Hypothalamus (tissue), 51 donors: ENCODE measurements at regions not wholly inside any gene's neighbourhood (a gene's known extent, or its start where the extent isn't known, plus 50 kb on each side); places are given as distances from the start of the nearest gene placed in this dataset.

ENCODE experiments used
- DNase-seq, 51 donors: peaks; one replicate each; lab custom pipeline; 2025; lab: John Stamatoyannopoulos, UW

DNA sequence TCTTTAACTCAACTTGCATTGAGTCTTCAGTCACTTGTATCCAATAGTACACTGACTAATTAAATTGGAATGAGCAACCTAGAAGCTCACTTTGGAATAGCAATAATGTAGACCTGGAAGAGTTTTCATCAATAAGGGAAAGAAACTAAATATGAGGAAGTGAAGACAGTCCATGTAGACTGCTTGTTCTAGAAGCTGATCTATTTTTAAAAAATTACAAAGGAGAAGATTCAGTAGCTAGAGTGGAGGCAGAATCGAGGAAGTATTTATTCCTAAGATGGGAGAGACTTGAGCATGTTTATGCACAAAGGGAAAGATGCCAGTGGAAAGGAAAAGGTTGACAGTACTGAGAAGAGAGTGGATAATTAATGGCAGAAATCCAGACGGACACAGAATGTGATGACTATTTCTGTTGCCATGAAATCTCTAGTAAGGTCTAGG lies 156.3 kb upstream of the PDE3A start:
- DNase-seq, result no peak

GRCh38 chr12:20212658-20213555 lies 155.4 kb upstream of the PDE3A start:
- DNase-seq, result peak in 46 of 51 donors; percentile 1 to 84 (median 54)

DNA sequence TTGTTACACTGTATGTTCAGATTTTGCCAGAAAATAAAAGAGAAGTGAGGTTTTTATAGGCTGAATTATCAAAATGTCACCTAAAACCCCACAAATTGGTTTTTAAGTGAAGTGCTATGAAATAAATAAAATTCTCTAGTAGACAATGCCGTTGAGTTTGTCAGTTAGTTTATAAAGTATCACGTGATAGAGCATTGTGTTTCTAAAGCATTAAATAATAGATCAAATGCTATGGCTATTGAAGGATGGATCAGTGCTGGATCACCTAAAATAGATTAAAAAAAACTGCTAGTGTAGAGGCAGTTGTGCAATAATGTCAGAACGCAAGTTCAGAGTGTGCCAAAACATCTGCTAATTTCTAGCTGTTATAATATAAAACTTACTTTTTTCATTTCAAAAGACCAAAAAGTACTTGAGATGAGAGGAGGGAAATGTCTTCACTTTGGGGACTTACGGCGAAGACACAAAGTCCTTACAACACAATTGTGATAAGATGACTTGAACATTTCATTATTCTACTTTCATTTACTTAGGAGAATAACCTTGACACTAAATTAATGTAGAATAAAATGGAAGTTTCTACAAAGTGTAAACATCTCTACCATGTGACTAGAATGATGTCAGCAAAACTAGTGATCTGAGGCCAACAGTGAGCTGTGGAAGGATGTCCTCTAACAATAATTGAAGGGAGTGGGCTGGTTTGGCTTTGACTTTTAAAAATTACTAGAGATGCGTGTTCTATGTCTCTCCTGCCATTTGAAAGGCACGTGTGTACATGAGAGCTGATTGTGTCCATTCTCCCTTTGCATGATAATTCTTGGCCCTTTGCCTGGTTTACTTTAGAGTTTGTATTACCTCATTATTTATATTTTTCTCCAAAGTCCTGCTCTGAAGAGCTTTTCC lies 154.4 kb upstream of the PDE3A start:
- DNase-seq, result no peak

GRCh38 chr12:20220339-20220738 lies 148.0 kb upstream of the PDE3A start:
- DNase-seq, result no peak

DNA sequence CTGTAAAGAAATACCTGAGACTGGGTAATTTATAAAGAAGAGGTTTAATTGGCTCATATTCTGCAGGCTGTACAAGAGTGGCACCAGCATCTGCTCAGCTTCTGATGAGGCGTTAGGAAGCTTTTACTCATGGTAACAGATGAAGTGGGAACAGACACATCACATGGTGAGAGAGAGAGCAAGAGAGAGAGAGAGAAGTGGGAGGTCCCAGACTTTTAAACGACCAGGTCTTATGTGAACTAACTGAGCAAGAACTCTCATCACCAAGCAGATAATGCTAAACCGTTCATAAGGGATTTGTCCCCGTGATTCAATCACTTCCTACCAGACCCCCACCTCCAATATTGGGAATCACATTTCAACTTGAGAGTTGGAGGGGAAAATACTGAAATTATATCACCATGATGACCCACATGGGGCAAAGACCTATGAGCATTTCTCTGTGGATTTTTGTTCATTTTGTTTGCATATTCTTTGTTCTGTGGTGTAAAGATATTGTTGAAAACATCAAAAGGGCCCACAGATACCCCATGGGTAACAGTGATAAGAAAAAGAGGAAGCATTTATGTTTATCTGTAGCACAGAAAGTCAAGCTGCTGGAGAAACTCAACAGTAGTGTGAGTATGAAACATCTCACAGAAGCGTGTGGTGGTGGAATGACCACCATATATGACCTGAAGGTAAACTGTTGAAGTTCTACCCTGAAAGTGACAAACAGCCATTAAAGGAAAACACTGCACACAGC lies 135.2 kb upstream of the PDE3A start:
- no peak for DNase-seq

DNA sequence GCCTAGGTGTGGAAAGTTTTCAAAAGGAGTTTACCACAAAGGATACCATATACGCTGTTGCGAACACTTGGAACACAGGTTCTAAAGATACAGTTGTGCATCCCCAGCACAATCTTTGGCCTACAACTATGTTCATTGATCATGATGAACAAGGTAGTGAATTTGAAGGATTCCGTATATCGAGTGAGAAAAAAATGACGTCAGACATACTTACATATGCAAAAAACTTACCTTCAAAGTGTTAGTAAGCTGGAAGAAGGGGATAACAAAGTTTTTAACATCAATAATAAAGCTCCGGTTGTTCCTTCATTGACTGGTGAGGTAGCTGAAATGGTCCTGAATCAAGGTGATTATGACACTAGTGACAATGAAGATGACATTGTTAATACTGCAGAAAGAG lies 133.9 kb upstream of the PDE3A start:
- DNase-seq, result no peak

- DNase-seq, result no peak
Measured at GRCh38 chr12:20237091-20237490, 131.2 kb upstream of the PDE3A start.

GRCh38 chr12:20245491-20245890 lies 122.8 kb upstream of the PDE3A start:
- no peak for DNase-seq

- DNase-seq, result no peak
Measured at GRCh38 chr12:20248646-20249045, 119.7 kb upstream of the PDE3A start.

DNA sequence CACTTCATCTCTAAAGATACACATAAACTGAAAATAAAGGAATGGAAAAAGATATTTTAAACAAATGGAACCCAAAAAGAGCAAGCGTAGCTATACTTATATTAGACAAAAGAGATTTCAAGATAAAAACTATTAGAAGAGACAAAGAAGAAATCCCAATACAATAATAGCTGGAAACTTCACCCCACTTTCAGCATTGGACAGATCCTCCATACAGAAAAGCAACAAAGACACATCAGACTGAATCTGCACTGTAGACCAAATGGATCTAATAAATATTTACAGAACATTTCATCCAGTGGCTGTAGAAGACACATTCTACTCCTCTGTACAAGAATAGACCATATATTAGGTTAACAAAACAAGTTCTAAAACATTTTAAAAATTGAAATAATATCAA lies 117.6 kb upstream of the PDE3A start:
- no peak for DNase-seq

DNA sequence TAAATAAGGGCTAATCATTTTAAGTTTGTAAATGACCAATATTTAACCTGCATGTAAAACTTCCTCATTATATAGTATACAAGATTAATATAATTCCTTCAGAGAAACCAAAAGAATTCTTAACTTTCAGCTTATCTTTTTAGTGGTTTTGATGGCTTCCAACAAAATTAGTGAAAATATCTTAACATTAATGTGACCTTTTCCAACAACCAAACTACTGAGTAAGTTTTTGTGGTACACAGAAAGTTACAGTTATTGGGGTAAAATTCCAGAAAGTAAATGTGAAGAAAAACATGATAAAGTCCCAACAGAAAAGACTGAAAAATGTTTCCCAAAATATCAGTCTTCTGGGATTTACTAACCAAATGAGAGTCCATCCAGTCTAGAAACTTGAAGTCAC lies 111.0 kb upstream of the PDE3A start:
- no peak for DNase-seq

DNA sequence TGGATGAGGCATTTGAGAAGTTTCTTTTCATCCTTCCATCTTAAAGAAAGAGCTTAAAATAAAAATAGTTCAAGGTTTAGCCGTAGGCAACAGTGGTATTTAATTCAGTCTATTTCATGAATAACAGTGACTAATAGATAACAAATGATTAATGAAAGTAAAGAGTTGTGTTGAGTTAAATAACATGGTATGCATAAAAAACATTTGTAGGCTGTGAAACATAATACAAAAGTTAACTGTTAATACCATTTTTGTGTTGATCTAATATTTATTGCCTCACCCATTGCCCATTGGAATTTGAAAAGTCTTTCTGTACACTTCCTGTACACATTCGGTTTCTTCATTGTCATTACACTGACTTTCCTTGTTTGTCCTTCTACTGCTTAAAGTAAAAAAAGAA lies 108.6 kb upstream of the PDE3A start:
- DNase-seq, result no peak

DNA sequence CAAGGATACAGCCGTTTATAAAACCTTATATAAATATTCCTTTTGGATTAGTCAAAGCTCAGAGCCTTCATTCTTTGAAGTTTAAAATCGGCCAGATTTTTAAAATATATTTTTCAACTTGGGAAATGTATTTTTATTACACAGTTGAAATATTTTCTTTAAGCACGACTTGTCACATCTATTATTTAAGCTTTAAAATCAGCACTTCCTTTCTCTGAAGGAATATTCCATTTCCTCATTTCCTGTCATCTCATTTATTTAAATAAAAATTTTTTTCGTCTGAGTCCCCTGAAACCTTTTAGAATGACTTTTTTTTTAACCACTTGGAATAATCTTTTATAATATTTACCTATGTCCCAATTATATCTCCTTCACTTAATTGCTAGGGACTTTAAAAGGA lies 107.5 kb upstream of the PDE3A start:
- no peak for DNase-seq

DNA sequence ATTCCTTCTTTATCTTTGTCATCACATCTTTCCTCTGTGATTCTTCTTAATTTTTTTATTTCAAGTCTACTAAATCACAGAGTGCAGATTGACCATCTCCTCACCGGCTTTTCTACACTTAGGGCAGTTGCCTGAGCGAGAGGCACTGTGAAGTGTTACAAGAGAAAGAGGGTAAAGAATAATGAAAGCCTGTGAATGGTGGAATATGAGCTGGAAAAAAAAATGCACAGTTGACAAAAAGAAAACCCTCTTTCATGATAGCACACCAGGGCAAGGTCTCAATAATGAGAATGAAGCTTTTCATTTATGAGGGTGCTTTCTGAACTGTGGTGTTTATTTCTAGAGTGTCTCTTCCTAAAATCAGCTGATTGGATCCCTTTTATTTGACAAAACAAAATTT lies 106.2 kb upstream of the PDE3A start:
- DNase-seq, result no peak

- no peak for DNase-seq
Measured at GRCh38 chr12:20264026-20264425, 104.3 kb upstream of the PDE3A start.

DNA sequence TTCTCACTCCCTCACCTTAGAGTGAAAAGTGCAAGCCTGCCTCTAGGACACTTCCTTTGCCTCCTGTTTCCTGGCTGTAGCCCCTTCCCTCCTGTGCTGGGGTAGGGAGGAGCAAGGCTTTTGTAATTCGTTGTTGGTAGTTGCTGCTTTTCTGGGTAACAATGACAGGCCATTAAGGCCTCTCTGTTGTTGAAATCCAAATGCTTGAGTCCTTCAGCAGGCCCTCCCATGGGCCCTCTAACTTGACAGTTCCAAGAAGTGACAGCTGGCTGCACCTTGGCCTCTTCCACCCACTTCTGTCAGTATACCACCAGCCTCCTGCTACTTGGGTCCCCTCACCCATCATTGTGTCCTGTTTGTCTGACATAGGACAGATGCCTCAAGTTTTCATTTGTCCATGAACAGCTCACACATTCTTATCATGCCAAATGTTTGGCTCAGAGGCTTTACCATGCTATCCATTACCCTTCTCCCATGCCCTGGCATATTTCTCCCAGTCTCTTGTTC lies 103.7 kb upstream of the PDE3A start:
- DNase-seq, result no peak

DNA sequence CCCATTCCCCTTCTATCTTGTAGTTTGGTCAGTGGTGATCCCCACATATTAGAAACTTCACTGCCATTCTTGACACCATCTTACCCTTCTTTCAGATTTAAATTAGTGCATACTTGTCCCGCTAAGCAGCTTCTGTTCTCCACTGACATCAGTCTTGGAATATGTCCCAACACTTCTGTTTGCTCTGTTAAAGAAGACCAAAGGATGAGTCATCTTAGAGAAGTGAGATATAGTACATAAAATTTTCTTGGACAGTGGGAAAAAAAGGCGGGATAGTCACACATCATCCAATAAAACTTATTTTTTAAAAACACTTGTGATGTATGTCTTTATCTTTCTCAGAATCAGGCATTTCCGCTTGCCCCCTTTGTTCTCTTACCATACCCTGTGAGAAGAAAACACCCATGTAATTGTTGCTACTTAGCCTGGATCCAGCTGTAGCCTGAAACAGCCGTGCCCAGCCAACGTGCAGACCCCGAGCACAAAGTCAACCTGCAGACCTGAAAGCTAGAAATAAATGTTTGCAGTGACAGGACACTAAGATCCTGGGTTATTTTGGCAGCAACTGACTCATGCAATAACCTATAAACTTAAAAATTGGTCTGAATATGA lies 100.1 kb upstream of the PDE3A start:
- DNase-seq, result no peak

DNA sequence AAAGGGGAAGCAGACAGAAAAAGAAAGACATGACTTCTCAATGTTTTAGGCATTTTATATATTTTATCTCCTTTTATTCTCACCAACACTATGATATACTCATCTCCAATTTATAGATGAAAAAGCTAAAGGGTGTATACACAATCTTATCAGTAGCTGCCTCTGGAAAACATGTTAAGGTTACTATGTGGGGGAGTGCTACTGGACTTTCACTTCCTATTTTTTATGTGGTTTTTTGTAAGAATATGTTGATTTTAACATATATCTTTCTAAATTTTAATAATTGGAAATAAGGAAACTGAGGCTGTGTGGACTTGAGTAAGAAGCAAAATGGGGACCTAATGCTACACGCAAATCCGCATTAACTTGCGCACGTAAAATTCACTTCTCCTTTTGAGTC lies 99.6 kb upstream of the PDE3A start:
- DNase-seq, result no peak

GRCh38 chr12:20269337-20270067 lies 98.8 kb upstream of the PDE3A start:
- DNase-seq, result no peak

- DNase-seq, result no peak
Measured at GRCh38 chr12:20270557-20270956, 97.8 kb upstream of the PDE3A start.
